ENCODE measurements at regions not wholly inside any gene's neighbourhood (a gene's known extent, or its start where the extent isn't known, plus 50 kb on each side); places are given as distances from the start of the nearest gene placed in this dataset.

DNA sequence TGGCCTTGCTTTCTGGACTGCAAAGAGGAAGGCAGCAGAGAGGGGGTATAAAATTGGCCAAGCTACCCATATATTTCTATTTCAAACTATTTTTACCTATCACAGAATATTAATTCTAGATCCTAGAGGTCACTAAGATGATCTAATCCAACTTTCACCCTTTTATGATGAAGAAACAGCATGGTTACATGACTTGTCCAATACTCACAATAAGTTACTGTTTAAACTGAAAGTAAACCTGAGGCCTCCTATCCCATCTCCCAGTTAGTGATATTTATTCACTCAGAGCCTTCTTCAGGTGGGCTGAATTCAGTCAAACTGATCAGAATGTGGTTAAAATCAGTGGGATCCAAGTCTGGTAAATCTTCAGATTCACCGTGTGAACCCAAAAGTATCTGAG is 1345.1 kb downstream of the XPNPEP1 start:
- peak; percentile 5 for DNase-seq

DNA sequence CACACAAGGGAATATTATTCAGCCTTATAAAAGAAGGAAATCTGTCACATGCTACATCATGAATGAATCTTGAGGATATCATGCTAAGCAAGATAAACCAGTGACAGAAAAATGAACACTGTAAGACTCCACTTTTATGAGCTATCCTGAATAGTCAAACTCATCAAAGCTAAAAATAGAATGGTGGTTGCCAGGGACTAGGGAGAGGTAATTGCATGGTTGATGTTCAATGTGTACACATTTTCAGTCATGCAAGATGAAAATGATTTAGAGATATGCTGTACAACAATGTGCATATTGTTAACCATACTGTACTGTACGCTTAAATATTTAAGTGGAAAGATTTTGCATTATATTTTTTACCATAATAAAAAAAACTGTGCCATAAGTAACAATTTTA is 1349.1 kb downstream of the XPNPEP1 start:
- DNase-seq: no peak

DNA sequence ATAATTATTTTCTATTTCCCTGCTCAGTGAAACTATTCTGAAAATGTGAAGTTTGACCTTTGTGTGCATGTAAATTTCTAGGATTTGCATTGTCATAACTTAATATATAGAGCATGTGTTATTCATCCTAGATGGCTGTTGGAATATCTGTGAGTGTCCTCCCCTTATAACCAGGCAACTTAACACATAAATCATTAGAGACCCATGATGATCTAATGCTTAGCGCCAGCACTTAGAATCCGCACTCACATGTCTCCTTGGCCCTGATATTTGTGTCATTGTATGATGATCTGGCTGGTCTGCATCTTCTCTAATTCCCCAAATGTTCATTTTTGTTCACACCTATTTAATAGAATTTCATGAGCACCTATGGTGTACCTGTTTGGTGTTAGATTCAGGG is 1354.5 kb downstream of the XPNPEP1 start:
- DNase-seq: no peak

DNA sequence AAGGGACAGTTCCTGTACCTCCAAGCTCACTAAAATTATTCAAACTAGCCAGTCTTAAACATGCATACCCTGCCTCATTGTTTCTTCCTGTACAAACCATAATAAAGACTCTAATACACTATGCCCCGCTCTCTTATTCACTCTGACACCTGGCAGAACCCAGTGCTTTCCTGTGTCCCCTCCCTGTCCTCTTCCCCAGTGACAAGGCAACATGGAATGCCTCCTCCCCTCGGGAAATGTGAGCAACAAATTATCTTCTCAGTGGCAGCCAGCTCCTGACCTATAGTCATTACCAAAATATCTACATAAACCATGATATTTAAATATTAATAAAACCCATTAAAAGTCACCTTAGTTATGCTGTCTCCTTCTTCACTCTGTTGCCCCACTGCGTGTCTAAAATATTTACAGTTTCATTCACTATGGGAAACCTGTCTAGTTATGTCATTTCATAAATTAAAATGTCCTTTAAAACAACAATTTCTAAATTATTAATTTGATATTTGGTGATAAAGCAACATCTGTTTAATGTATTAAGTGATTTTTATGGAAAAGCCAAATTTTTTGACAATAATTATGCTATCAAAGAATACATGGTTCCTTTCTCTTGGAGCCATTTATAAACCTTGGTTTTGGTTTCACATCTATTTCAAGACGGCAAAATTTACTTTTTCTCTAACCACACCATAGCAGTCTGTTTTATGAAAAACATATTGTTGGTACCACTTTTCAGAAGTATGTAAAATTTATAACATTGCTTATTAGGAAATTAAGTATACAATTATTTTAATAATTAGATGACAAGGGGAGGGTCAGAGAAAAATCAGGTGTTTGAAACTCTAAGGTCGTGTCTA is 1355.2 kb downstream of the XPNPEP1 start:
- no peak for DNase-seq

DNA sequence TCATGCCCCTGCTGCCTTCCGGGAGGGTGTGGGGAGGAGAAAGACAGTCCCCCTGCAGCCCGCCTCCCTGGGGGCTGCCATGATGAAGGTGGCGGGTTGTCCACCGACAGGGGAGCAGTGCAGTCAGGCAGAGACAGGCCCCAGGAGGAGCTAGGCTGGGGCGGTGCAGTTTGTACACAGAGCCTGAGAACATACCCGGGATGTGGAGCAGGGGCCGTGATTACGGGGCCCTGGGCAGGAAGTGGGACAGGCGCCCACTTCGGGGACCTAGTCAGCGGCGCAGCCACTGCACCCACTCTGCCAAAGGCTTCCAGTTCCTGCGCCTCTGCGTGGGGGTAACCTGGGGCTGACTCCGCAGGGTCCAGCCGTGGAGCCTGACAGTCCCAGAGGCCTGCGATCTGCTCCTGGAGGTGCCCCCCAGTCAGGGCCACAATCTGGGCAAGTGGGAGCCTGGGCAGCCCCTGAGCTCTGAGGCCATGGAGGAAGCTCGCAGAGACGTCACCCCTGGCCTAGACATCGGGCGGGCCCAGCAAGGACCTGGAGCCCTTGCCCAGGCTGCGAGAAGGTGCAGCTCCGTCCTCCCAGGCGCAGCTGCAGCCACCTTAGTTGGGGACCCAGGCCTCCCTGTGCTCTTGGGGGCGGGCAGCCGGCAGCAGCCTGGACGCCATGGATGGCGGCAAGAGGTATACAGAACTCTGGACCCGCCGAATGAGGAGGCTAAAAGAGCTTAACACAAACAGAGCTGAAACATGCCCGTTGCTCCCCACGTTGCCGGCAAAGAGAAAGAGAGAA is 1356.8 kb downstream of the XPNPEP1 start:
- DNase-seq: no peak

DNA sequence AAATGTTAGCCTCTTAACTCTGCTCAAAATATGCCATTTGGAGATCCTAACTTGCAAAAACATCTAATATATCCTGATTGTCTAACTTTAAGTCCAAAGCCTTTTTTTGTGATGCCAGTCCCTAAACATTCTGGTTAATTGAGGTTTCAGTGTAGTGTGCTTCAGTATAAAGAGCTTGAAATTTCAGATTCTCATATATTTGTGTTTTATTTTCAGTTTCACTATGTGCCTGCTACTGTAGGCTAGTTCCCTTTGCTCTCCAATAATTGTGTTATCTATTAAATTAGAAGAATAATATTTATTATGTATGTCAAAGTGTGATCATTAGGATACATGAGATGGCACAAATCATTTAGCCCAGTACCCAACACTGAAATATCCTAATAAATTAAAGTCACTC is 1361.2 kb downstream of the XPNPEP1 start:
- DNase-seq: no peak

DNA sequence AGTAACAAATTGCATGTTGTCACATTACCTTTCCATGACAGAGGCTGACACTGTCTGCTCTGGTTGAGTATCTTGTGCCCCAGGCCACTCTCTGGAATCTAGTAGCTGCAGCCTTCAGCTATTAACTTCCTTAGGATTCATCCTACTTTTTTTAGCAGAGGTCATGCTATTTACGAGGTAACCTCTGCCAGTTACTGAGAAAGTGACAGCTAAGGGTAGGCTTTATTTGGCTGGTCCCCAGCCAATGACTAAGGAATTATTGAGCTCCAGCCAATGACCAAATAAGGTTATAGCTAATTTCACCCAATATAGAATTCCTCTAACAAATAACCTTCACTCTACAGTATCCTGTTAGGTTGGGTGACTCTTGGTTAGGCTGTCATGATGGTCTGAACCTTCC is 1361.7 kb downstream of the XPNPEP1 start:
- no peak for DNase-seq

DNA sequence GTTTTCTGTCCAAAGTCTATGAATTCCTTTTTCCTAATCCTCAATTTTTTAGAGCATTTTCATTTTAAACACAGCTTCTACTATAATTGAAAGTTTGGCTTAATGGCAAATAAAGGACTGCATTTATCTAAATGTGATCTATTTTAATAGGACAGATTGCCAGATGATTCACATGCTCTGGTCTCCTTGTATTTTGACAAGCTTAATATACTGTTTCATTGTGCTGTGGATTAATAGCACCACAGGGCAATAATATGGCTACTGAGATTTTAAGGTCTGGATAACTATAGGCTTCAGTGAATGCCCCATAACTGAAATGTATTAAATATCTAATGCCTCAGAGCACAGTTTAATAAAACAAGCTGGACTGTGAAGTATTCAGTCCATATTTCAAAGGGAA is 1362.8 kb downstream of the XPNPEP1 start:
- no peak for DNase-seq

DNA sequence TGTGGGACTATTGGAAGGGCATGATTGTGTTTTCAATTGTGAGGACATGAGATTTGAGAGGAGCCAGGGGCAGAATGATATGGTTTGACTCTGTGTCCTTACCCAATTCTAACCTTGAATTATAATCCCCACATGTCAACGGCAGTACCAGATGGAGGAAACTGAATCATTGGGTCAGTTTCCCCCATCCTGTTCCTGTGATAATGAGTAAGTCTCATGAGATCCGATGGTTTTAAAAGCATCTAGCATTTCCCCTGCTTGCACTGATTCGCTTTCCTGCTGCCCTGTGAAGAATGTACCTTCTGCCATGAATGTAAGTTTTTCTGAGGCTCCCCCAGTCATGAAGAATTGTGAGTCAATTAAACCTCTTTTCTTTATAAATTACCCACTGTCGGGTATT is 1367.1 kb downstream of the XPNPEP1 start:
- no peak for DNase-seq

DNA sequence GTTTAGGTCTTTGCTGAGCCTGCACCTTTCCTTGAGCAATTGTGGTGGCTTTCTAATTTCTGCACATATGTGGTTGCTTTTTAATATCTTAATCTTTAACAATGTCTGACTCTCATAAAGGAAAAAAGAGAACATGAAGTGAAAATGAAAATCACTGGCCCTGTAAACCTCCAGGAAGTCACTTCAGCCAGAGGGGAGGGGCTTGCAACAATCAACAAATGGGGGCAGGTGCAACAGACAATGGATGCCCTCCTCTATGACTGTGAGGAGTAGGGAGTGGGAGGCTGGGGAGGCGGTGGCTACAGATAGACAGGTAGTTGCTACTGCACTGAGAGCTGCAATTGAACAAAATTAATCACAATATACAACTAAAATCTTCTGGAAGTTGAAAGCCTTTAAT is 1377.4 kb downstream of the XPNPEP1 start:
- DNase-seq: no peak

DNA sequence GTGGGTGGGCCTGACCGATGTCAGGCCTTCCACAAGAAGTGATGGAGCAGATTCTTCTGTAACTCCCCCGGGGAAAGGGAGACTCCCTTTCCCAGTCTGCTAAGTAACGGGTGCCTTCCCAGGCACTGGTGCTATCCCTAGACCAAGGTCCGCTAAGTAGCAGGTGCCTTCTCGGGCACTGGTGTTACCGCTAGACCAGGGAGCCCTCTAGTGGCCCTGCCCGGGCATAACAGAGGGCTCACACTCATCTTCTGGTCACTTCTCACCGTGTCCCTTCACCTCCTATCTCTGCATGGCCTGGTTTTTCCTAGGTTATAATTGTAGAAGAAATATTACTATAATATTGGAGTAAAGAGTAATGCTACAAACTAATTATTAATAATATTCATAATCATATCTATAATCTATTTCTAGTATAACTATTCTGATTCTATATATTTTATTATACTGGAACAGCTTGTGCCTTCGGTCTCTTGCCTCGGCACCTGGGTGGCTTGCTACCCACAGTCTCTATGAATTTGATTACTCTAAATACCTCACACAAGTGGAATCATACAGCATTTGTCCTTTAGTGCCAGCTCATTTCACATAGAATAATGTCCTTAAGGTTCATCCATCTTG is 1378.7 kb downstream of the XPNPEP1 start:
- peak; percentile 61 for DNase-seq

DNA sequence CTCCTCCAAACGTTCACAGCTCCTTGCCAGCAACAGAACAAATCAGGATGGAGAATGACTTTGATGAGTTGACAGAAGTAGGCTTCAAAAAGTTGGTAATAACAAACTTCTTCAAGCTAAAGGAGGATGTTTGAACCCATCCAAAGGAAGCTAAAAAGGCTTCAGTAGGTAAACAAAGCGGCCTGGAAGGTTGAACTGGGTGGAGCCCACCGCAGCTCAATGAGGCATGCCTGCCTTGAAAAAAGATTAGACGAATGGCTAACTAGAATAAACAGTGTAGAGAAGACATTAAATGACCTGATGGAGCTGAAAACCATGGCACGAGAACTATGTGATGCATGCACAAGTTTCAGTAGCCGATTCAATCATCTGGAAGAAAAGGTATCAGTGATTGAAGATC is 1369.0 kb upstream of the SORCS1 start:
- DNase-seq: peak; percentile 52

DNA sequence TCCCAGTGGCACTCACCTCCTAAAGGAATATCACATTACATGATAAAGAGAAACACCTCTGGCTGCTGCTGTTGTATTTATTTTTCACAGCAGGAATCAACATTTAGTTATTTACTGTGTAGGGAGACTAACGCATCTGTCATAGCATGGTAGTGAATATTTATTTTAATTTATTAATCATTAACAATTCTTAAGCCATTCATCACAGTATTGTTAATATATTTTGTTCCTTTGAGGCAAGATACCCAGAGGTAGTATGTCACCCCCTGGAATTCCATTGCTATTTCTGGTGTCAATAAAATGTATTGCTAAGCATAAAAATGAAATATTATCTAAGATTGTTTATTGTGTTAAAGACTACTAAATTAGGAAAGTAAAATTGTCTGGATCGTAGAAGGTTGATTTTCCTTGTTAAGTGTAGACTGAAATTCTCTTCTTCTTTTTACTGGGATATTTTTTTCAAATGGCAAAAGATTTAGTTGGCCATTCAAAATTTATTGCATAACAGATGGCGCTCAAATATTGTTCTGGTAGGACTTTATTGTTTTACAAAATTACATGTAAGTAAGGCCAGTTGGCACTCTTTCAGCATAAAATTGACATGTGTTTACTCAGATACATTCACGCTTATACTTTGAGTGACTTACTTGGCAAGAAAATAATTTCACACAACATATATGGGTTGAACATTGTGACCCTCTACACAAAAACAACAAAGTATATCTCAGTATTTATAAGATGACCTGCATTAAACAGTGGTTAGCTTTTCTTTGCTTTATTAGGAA is 1358.7 kb upstream of the SORCS1 start:
- peak; percentile 26 for DNase-seq

DNA sequence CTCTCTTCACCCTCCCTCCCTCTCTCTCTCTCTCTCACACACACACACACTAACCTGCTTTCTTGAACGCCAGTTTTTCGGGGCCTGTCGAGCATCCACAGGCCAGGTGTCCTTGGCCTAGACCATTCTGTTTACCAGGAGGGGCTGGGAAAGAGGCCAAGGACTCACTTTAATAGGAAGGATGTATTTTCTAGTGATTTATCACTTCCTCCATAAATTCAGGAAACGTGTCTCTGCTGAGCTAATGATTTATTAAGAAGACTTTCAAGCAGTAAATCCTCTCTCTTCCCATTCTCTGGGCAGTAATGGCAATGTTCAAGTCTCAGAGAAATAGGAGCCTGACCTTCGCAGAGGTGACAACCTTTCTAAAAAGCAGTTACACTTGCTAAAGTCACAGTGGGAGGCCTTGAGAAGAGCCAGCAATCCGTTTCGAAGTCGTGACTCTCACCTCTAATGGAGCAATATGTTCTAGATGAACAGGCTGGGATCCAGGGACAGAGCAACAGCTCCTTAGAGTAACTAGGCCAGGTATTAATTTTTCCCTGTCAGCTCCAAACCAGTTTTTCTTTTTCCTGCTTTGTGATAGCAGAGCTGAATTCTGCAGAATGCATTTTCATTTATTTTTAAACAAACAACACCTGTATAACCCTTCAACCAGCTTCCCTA is 1357.5 kb upstream of the SORCS1 start:
- no peak for DNase-seq

DNA sequence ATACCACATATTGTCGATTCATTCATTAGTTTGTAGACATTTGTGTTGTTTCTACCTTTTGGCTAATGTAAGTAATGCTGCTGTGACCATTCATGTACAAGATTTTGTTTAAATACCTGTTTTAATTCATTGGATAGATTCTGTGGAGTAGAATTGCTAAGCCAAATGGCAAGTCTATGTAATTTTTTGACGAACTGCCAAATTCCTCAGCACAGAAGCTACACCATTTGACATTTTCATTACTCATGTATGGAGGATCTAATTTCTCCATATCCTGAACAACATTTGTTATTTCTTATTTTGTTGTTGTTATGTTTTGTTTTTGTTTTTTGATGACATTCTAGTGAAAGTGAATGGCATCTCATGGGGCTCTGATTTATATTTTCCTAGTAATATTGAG is 1351.3 kb upstream of the SORCS1 start:
- DNase-seq: no peak

DNA sequence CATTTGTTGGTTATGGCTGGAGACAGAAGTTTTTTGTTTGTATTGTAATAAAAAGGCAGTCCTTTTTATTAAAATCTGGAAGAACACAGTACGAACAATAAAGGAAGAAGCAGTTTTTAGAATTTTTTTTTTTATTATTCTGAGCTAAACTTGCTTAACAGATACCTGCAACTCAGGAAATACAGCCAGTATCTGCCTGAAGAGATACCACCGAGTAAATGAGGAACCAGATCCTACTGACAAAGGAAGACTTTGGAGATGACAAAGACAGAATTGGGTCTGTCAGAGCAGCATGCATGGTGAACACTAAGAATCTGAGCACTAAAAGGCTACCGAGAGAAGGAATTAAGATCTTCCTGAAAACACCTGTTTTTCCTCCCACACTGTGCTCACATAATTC is 1335.9 kb upstream of the SORCS1 start:
- no peak for DNase-seq

DNA sequence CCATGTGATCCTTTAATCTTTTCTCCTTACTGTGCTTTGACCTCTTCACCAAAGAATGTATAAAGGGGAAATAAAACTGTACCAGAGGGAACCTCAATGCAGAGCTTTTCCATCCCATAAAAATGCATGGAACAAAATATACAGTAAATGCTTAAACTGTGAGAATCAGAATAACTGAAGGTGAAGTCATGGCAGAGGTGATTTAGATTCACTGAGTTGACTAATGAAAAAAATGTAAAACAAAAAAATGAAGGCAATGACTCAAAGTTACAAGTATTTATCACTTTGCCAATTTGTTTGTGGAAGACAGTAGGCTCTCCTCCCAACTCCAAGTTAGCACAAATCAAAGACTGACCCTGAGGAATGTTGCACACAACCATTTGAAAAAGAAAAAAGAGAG is 1331.6 kb upstream of the SORCS1 start:
- no peak for DNase-seq

DNA sequence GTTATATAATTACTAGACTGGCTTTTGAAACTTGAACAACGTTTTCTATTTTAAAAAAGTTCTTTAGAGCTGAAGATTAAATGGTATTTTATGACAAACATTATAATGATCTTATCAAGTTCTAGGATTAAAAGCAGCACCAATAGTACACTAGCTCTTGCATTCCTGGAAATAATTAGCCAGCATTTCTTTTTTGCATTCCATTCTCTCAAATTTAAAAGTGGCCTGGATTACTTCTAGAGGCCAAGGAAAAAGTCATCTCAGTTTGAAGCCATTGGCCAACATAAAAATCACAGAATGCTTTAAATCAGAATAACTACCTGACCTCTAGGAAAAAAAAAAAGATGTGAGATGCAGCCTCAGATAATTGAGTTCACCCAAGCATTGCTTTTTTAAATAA is 1326.4 kb upstream of the SORCS1 start:
- peak; percentile 14 for DNase-seq

DNA sequence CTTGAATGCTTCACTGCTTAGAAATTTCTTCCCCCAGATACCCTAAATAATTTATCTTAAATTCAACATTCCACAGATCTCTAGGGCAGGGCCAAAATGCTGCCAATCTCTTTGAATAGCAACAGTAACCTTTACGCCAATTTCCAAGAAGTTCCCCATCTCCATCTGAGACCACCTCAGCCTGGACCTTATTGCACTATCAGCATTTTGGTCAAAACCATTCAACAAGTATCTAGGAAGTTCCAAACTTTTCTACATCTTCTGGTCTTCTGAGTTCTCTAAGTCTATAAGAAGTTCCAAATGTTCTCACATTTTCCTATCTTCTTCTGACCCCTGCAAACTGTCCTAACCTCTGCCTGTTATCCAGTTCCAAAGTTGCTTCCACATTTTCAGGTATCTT is 1306.9 kb upstream of the SORCS1 start:
- no peak for DNase-seq

DNA sequence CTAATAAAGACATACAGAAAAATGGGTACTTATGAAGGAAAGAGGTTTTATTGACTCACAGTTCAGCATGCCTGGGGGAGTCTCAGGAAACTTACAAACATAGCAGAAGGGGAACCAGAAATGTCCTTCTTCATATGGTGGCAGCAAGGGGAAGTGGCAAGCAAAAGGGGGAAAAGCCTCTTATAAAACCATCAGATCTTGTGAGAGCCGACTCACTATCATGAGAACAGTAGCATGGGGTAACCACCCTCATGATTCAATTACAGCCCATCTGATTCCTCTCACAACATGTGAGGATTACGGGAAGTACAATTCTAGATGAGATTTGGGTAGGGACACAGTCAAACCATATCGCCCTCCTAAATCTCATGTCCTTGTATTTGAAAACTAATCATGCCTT is 1305.4 kb upstream of the SORCS1 start:
- no peak for DNase-seq

DNA sequence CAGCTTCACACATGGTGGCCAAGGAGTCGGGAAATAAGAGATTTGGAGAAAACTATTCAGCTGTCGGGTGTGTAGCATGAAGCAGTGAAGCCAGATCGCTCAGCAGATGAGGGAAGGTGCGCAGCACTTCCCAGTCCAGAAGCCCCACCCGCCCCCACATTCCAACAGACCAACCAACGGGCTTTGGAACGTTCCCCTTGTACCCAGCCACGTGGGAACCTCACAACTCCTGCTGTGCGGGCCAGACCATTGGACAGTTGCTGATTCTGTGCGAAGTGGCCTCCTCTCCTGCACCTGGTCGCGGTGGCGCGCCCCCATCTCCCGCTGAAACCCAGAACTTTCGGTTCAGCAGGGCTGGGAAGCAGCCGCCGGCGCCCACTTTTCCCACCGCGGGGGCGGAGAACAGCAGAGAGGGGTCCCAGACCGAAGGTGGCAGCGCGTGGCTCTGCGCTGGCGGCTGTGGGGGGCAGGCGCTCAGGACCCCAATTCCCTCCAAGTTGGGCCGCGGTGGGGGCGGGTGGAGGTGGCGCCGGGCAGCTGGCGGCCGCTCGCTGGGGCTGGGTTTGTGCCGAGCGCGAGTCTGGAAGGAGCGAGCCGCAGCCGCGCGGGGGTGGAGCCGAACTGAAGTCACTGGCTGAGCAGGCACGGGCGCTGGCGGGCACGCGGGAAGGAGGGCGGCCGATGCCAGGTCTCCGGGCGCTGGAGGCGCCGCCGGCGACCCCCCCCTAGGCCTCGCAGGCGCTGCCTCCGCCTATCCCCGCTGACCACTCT is 1301.5 kb upstream of the SORCS1 start:
- peak; percentile 5 for DNase-seq

DNA sequence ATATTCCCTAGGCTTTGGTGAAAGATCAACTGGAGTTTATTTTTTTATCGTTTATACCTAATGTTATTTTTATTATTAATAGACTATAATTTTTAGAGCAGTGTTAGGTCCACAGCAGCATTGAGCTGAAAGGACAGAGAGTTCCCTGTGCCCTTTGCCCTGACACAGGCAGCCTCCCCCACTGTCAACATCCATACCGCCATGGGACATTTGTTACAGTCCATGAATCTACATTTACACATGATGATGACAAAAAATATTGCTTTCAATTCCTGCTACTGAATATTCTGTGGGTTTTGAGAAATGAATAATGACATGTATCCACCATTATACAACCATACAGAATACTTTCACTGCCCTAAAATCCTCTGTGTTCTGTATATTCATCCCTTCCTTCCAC is 1297.5 kb upstream of the SORCS1 start:
- no peak for DNase-seq
